ENCODE measurements at regions not wholly inside any gene's neighbourhood (a gene's known extent, or its start where the extent isn't known, plus 50 kb on each side); places are given as distances from the start of the nearest gene placed in this dataset.

- no peak for DNase-seq (ENCODE audit: low read depth in 2 of 2)
These were observed 589.1 kb downstream of the PTPRU start for GRCh38 chr1:29825274-29825940.

DNA sequence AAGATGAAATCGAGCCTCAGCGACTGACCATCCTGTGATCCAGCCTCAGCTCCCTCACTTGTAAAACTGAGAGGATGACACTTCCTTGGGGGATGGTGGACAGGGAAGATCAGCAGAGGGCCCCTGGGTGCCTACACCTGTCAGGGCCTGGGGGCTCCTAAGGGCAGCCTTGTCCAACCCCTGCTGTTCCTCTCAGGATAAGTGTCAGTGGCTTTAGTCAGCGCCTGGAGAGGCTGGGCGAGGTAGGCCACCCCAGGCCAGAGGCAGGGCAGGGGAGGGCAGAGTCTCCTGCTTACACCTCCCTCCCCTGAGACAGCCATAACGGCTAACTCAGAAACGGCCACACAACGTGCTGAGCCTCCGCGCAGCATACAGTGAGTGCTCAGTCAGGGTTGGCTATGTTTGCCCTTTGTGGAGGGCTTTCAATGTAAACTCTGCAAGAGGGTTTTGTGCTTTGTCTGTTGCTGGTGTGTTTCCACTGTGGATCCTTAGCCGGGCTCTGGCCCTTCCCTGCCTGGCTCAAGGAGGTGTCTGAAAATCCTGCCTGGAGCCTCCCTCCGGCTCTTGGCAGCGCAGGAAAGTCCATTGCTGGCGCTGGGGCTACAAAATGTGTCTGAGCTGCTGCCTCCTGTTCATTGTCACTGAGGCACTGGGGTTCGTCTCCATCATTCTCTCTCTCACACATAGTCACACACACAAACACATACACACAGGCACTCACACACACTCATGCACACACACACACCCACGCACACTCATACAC, 588.4 kb downstream of the PTPRU start:
- DNase-seq (ENCODE audit: low read depth in 2 of 2), result no peak

- DNase-seq (ENCODE audit: low read depth in 2 of 2), result no peak
These were observed 587.7 kb downstream of the PTPRU start for GRCh38 chr1:29824025-29824424.

GRCh38 chr1:29823561-29823960, 587.2 kb downstream of the PTPRU start:
- DNase-seq (ENCODE audit: low read depth in 2 of 2), result no peak

- no peak for DNase-seq (ENCODE audit: low read depth in 2 of 2)
These were observed 585.3 kb downstream of the PTPRU start for GRCh38 chr1:29821605-29822004.

- no peak for DNase-seq (ENCODE audit: low read depth in 2 of 2)
These were observed 584.1 kb downstream of the PTPRU start for GRCh38 chr1:29820401-29820800.

GRCh38 chr1:29812408-29813135, 576.2 kb downstream of the PTPRU start:
- no peak for DNase-seq (ENCODE audit: low read depth in 2 of 2)

GRCh38 chr1:29811727-29812407, 575.5 kb downstream of the PTPRU start:
- no peak for DNase-seq (ENCODE audit: low read depth in 2 of 2)

- no peak for DNase-seq (ENCODE audit: low read depth in 2 of 2)
These were observed 574.9 kb downstream of the PTPRU start for GRCh38 chr1:29811247-29811646.

DNA sequence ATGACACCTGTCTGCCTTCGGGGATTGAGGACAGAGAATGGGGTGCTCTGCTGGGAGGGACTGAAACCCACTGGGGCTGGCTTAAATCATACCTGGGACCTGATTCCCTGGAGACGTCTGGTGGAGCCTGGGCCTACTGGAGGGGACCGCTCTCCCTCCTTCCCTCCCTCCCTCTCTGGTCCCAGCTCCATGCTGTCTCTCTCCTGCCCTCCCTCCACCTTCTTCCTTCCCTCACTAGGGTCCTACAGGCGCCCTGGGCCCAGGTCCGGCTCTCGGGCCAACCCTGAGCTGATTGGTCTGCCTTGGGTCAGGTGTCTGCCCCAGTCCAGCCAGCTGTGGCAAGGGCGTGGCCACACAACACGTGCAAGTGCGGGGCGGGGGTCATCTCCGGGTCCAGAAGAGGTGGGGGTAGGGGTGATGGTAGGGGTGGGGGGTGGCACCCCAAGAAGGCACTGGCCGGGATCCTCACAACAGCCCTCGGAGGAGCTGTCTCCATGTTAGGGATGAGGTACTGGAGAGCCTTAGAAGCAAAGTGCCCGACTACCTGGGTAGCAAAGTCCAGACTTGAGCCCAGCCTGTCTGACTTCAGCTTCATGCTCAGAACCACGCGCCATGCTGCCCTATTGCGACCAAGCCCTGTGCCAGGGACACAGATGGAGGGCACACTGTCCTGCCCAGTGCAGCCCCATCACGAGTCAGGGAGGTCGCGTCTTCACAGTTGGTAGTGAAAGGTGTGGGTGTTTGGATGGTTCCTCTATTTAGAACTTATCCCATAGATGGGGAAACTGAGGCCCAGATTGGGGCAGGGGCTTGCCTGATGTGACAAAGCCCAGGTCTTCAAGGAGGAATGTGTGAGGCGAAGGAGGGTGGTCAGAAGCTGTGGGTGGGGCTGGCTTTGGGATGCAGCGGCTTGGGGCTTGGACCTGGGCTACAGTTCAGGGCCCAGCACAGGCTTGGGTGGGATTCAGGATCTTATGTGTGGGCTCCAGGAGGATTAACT, 574.1 kb downstream of the PTPRU start:
- DNase-seq (ENCODE audit: low read depth in 2 of 2), result no peak

- DNase-seq (ENCODE audit: low read depth in 2 of 2), result no peak
These were observed 573.3 kb downstream of the PTPRU start for GRCh38 chr1:29809446-29810120.

DNA sequence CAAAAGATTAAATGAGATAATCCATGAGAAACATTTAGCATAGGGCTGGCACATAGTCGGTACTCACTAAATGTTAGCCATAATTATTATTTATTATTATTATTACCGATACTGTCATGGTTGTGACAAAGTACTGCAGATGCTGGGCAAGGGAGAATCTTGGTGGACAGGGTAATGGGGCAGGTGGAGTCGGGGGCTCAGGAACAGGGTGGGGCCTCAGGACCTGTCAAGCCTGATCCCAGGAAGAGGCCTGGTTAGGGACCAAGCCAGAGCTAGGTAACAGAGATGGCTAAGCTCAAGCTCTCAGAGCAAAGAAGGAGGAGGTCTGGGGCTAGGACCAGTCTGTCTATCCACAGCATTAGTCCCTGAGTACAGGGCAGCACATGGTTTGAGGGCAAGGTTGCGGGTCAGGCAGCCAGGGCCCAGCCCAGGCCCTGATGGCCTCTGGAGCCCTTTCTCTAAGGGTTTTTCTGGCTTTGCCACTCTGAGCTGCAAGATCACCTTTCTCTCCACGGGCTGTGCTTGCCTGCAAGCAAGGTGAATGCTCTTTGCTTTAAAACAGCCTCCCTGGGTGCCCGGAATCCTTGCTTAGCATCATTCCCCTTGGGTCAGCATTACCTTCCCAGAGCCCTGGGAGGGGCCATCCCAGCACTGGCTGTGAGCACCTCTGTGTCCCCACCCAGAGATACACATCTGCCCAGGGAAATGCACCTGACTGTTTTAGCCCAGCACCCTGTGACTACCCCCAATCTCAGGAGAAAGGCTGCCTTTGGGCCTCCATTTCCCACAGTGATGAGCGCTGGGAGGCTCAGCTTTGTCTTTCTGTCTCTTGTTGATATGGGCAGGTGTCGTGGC, 572.0 kb downstream of the PTPRU start:
- DNase-seq (ENCODE audit: low read depth in 2 of 2), result no peak

DNA sequence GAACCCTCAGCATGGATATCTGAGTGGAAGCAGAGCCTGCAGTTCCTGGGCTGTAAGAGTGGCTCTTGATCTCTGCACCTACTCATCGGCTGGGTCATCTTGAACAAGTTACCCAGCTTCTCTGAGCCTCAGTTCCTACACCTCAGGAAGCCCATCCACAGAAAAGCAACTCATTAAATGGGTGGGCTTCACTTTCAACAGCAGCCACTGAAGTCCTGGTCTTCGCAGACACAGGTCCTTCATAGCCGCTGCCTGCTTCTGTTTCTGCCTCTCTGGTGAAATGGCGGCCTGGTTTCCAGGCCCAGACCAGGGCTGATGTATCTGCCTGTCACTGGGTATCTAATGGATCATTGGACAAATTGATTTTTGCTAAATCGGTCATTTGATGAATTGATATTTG, 571.4 kb downstream of the PTPRU start:
- DNase-seq (ENCODE audit: low read depth in 2 of 2), result no peak

GRCh38 chr1:29806646-29807319, 570.5 kb downstream of the PTPRU start:
- DNase-seq (ENCODE audit: low read depth in 2 of 2), result no peak

- DNase-seq (ENCODE audit: low read depth in 2 of 2), result no peak
These were observed 569.5 kb downstream of the PTPRU start for GRCh38 chr1:29805896-29806160.

DNA sequence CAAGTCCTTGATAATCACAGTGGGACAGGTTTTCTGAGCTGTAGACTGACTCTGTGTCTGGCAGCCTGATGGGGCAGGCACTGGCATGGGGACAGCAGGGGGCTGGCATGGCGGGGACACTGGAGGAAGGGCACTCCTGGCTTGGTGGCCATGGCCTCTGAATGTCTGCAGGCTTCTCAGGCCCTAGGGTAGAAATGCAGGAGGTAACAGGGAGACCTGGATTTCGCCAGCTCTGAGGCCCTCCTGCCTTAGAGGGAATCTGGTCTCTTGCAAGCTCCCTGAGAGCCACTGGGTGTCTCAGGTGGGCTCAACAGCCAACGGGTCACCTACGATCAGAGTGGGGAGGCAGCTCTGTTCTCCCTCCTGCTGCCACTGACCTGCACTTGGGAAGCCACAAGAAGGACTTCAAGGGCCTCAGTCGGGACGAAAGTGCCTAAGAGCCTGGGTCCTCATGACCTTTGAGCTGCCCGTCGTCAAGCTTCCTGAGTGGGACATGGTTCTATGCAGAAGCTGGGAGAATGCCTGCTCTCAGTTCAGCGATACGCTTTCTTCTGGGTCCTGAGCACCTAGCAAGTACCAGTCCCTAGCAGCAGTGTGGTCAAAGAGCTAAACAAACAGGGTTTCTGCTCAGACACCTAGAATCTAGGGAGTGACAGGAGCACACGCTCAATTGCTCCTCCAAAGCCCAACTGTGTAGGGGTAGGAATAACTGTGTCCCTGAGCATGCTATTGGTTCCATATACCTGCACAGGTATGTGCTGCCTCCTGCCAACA, 569.0 kb downstream of the PTPRU start:
- DNase-seq (ENCODE audit: low read depth in 2 of 2), result no peak

GRCh38 chr1:29804181-29804899, 568.0 kb downstream of the PTPRU start:
- no peak for DNase-seq (ENCODE audit: low read depth in 2 of 2)

GRCh38 chr1:29803486-29803885, 567.2 kb downstream of the PTPRU start:
- no peak for DNase-seq (ENCODE audit: low read depth in 2 of 2)

Measured in stimulated activated CD4-positive, alpha-beta T cell treated with anti-CD3 and anti-CD28 coated beads, Interleukin-15, amount 100 ng/mL, for 48 hours (primary cell).